GM19463 (cell line): ENCODE measurements at regions not wholly inside any gene's neighbourhood (a gene's known extent, or its start where the extent isn't known, plus 50 kb on each side); places are given as distances from the start of the nearest gene placed in this dataset.
"Not testable (repeated sequence)": the region's sequence is repeated elsewhere in the genome, so short reads cannot be mapped to it uniquely, and the experiment has no call there.

Experiments used
- ATAC-seq: cut with Tn5 transposase; IDR thresholded peaks from one replicate; pipeline ENCODE4 v1.9.1; 2021; ENCODE audit warnings: mild to moderate bottlenecking, moderate library complexity; ENCODE audit not compliant: unreplicated experiment

- not testable (repeated sequence) for ATAC-seq
These were observed 170.5 kb downstream of the TRIM43 start for GRCh38 chr2:95762023-95763021.

- ATAC-seq = not testable (repeated sequence)
These were observed 171.3 kb downstream of the TRIM43 start for GRCh38 chr2:95763074-95763473.

DNA sequence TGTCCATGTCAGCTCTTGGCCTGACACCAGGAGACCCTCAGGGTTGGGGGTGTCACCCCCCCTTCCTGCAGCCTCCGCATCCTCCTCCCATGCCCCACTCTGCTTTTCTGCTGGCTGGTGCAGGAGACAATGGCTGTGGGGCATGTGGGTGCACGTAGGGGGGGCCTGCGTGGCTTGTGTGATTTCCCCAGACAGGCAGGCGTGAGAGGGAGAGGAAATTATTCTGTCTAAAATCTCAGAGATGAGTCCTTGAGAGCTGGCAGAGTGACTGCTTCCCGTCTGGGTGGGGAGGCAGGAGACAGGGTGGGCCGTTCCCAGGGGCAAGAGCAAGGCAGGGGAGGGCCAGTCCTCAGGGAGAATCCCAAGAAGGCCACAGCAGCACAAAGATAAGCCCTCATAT is 173.2 kb downstream of the TRIM43 start:
- not testable (repeated sequence) for ATAC-seq

DNA sequence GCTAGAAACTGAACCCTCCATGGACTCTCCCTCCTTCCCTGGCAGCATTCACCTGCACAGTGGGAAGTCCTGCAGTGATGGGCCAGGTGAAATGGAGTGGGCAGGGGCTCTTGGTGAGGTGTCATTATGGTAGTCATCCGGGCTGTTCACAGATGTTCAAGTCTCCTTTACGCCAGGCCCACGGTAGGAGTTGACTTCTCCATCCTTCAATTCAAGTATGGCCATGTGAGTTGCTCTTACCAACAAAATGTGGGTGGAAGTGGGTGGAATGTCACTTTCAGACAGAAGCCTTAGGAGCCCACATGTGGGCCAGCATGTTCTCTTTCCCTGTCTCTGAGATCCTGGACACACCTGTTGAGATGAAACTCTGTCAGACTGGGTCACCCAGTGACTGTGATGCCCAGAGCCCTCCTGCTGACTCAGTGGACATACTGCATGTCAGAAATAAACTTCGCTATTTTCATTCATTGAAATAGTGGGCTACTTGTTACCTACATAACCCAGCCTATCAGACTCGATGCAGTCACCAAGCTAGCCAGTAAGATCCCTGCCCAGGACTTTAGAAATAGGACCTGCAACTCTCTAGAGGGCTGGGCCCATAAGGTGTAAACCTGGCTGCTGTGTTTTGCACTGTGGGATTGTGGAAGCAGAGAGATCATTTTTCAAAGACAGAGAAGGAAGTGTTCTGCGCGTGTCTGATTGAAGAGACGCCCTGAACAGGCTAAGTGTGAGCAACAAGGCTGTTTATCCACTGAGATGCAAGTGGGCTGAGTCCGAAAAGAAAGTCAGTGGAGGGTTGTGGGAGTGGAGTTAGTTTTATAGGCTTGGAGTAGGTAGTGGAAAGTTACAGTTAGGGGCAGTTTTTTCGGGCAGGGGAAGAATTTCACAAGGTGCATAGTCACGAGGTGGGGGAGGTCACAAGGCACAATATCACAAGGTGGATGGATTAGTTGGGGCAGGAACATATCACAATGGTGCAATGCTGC is 174.4 kb downstream of the TRIM43 start:
- ATAC-seq = not testable (repeated sequence)

- not testable (repeated sequence) for ATAC-seq
These were observed 175.7 kb downstream of the TRIM43 start for GRCh38 chr2:95767531-95767930.

GRCh38 chr2:95767950-95768349 is 176.1 kb downstream of the TRIM43 start:
- not testable (repeated sequence) for ATAC-seq

GRCh38 chr2:95769256-95769655 is 177.5 kb downstream of the TRIM43 start:
- ATAC-seq = not testable (repeated sequence)

GRCh38 chr2:95770726-95771125 is 178.9 kb downstream of the TRIM43 start:
- ATAC-seq = not testable (repeated sequence)

DNA sequence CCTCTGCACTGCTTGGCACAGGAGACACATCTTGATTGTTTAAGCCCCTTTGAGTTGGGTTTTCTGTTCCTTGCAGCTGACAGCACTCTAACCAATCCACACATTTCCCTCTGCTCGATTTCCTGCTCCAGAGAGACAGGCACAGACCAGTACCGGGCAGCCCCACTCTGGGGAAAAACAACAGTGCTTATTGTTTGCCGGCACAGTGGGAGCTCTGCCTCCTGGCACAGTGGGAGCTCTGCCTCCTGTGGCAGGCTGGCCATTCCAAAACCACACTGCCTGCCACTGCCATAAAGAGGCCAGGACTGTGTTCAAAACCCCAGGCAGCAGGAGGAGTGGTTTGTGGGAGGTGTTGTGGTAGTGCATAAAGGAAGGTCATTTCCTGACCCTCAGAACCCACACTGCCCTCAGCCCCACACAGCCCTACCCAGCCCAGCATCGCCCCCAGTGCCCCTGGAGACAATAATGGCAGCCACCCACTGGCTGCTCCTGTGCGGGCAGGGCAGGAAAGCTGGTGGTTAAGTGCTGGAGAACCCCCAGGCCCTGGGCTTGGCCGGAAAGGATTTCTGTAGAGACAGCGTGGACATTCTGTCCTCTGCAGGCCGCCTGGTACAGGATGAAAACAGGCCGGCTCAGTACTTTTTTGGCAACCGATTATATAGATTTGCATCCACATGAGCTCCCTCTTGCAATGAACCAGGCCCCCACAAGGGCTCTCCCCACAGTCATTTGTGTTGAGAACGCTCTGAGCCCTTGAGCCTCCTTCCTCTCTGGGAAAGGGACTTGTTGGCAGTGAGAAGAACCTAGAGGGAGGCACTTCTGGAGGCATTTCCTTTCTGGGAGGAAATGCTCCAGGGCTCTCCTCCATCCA is 182.8 kb downstream of the TRIM43 start:
- ATAC-seq = not testable (repeated sequence)

DNA sequence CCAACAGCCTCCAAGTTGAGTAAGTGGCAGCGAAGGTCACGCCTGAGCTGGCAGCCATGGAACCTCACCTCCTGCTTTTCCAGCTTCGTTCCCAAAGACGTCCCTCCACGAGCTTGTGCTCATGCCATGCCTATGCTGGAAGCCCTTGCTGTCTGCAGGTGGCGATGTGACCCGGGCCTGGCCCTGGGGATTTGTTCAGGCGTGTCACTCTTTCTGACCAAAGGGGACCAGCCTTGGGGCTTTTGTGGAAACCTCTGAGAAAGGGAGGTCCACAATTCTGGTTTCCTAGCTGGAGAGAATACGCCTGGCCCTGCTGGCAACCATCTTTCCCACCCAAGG is 183.4 kb downstream of the TRIM43 start:
- ATAC-seq = not testable (repeated sequence)
